ENCODE measurements at regions not wholly inside any gene's neighbourhood (a gene's known extent, or its start where the extent isn't known, plus 50 kb on each side); places are given as distances from the start of the nearest gene placed in this dataset.

DNA sequence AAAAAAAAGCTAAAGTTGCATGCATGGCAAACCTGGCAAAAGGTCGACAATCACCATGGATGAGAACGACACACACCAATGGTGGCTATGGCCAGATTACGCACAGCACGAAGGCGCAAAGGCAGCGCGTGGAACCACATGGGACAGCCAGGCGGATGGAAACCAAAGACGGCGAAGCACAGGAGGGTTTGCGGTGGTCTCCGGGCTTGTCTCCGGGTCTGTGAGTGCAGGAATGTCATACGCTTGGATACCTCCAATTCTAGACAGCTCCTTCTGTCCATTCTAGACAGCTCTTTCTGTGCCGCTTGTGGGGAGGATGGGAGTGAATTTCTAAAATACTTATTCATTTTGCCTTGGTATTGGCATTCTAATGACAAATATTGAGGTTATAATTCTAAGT, 685.4 kb downstream of the BRD1 start:
- TF ChIP-seq CTCF (IDR thresholded peaks at IDR 0.05; ENCODE audit: insufficient read depth, low read length, poor library complexity, severe bottlenecking) (no peak), EZH2phosphoT487 (conservative IDR thresholded peaks at IDR 0.05; ENCODE audit: low read length) (no peak)
